Lower leg skin (tissue), 4 donors: ENCODE measurements at regions not wholly inside any gene's neighbourhood (a gene's known extent, or its start where the extent isn't known, plus 50 kb on each side); places are given as distances from the start of the nearest gene placed in this dataset.

Source experiments
- DNase-seq, 2 donors: peaks; one replicate each; pipeline ENCODE4 v3.0.0-alpha.2; 2019; ENCODE audit warnings: low spot score in 2 of 2
- H3K4me3 ChIP-seq: fragments of 200-600 bp; sonication (generic); 2 replicates; pipeline ENCODE4 v1.5.1; 2017; ENCODE audit warnings: mild to moderate bottlenecking, low read depth; ENCODE audit not compliant: poor library complexity, severe bottlenecking
- POLR2A ChIP-seq, 2 donors: fragments of 450-650 bp; IDR thresholded peaks; one replicate each; pipeline ENCODE4 v1.6.1; 2016 to 2017; ENCODE audit warnings: antibody characterized with exemption in 2 of 2, mild to moderate bottlenecking in 1 of 2, moderate library complexity in 1 of 2
- WGBS, 2 donors: methylation state at CpG; one replicate each; pipeline ENCODE4 v1.1.5; 2018; 5-methylcytosine and 5-hydroxymethylcytosine counted together
- intact Hi-C: fragments of 100-400 bp; cut with DNase I; formaldehyde crosslinking; loops from one replicate; pipeline ENCODE4 v1.15.0; 2023; ENCODE audit warnings: low total_unique reads
- TF ChIP-seq, protein P1 (sequence below), 3 donors: fragments of 450-650 bp; IDR thresholded peaks; one replicate each; pipeline ENCODE4 v1.5.1; 2016; ENCODE audit warnings: antibody characterized with exemption in 3 of 3, mild to moderate bottlenecking in 3 of 3, moderate library complexity in 2 of 3

DNA sequence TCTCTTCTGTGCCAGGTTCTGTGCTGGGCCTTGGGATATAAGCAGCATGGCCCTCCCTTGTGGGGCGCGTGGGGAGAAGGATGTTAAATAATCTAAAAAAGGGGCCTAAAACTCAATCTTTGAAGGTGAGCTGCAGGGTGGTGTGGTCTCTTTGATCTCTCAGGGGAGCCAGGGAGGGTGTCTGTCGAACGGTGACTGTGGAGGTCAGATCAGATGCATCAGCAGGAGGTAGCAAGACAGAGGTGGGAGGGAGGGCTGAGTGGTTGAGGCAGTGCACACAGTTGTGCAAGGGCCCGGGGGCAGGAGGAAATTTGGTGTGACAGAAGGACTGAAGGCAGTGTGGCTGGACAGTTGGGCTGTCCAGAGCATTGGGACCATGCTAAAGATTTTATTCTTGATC, 287.3 kb downstream of the BMP7 start:
- 78 to 82% methylated on average over 5 of the region's 5 CpGs for WGBS, 2 donors
- TF ChIP-seq, protein P1, sequence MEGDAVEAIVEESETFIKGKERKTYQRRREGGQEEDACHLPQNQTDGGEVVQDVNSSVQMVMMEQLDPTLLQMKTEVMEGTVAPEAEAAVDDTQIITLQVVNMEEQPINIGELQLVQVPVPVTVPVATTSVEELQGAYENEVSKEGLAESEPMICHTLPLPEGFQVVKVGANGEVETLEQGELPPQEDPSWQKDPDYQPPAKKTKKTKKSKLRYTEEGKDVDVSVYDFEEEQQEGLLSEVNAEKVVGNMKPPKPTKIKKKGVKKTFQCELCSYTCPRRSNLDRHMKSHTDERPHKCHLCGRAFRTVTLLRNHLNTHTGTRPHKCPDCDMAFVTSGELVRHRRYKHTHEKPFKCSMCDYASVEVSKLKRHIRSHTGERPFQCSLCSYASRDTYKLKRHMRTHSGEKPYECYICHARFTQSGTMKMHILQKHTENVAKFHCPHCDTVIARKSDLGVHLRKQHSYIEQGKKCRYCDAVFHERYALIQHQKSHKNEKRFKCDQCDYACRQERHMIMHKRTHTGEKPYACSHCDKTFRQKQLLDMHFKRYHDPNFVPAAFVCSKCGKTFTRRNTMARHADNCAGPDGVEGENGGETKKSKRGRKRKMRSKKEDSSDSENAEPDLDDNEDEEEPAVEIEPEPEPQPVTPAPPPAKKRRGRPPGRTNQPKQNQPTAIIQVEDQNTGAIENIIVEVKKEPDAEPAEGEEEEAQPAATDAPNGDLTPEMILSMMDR (IDR thresholded peaks at IDR 0.05) = no peak
- TF ChIP-seq POLR2A (IDR thresholded peaks at IDR 0.05) = no peak
- intact Hi-C loops = no loop called here

DNA sequence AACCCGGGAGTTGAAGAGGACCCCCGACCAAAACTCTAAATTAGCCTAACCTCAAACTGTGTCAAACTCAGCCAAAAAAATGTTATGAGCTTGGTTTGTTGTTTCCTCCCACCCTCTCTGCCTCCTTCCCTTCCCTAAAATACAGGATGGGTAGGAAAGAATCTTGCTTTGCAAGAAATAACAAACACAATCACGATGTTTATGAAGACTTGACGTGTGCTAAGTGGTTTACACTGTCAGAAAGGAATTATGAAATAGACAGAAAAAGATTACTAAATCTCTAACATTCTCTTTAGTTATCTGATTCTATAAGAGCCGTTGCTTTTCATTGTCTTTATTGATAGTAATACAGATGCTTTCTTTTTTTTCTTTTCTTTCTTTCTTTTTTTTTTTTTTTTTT, 285.1 kb downstream of the BMP7 start:
- WGBS, 2 donors = 55 to 62% methylated on average over 5 of the region's 5 CpGs
- TF ChIP-seq, protein P1 (IDR thresholded peaks at IDR 0.05) = no peak
- no peak for TF ChIP-seq POLR2A (IDR thresholded peaks at IDR 0.05)
- H3K4me3 ChIP-seq = no peak overlapping the region
- DNase-seq = no peak
- intact Hi-C loops = loop anchor here (10.0 kb wide), 1 partner anchor 426 kb away; no protein-coding TSS in a partner anchor

More for the DNA sequence above, 287.3 kb downstream of the BMP7 start:
- DNase-seq = no peak
- no peak overlapping the region for H3K4me3 ChIP-seq

DNA sequence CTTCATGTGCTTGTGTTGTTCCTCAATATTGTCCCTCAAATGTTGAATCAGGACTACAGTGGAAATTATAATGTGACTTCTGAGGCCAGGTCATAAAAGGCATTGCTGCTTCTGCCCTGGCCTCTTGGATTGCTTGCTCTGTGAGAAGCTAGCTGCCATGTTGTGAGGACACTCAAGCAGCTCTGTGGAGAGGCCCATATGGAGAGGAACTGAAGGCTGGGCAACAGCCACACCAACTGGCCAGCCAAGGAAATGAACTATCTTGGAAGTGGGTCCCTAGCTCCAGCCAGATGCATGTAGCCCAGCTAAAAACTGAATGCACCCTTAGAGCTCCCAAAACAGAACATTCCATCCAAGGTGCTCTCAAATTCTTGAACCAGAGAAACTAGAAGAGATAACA, 282.6 kb downstream of the BMP7 start:
- no peak overlapping the region for H3K4me3 ChIP-seq
- no peak for TF ChIP-seq POLR2A (IDR thresholded peaks at IDR 0.05)
- TF ChIP-seq, protein P1 (IDR thresholded peaks at IDR 0.05) = no peak
- DNase-seq = no peak
- intact Hi-C loops = loop anchor here (10.0 kb wide), 1 partner anchor 429 kb away; no protein-coding TSS in a partner anchor

DNA sequence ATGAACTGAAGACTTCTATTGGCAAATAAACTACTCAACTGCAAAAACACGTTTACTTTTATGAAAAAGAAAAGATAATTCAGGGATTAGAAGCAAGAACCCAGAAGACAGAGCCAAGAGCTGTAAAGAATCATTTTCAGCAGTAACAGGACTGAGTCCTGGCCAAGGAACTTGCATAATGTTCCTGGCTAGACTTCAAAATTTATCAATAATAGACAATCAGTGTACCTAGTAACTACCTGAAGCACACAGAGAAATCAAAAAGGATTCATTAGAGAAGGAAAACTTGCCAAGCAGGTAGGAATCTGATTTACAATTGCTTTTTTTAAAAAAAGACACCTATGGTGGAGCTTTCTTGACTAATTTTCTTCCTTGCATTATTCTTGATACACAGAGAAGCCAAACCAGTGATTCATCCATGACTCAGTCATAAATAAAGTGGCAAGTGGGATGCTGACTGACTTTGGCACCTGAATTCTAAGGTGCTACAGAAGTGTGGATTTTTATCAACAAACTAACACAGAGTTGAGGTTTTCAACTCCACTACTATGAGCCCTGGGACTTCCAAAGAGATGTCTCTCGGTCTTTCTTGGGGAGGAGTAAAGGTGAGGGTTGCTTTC, 281.3 kb downstream of the BMP7 start:
- 23 to 39% methylated on average over 2 of the region's 2 CpGs for WGBS, 2 donors
- intact Hi-C loops = loop anchor here (10.0 kb wide), 1 partner anchor 430 kb away; no protein-coding TSS in a partner anchor
- H3K4me3 ChIP-seq = no peak overlapping the region
- no peak for DNase-seq
- TF ChIP-seq, protein P1 (IDR thresholded peaks at IDR 0.05) = no peak
- no peak for TF ChIP-seq POLR2A (IDR thresholded peaks at IDR 0.05)

DNA sequence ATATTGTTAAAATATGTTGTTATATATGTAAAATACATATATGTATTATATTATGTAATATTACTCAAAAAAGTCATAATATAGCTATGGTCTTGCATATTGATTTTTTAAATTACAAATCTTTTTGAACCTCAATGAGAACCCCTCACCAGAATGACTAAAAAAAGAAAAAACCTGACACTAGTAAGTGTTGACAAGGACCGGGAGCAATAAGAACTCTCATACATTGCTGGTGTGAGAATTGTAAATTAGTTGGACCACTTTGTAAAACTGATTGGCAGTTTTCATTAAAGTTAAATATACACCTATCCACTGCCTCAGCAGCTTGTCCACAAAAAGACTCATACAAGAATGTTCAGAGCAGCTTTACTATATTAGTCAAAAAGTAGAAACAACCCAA, 280.0 kb downstream of the BMP7 start:
- no peak for TF ChIP-seq POLR2A (IDR thresholded peaks at IDR 0.05)
- TF ChIP-seq, protein P1 (IDR thresholded peaks at IDR 0.05) = no peak
- no peak for DNase-seq
- H3K4me3 ChIP-seq = no peak overlapping the region
- intact Hi-C loops = loop anchor here (10.0 kb wide), 1 partner anchor 432 kb away; no protein-coding TSS in a partner anchor
- 91 to 95% methylated on average over 1 of the region's 1 CpG for WGBS, 2 donors
